WTC11 (cell line): ENCODE measurements at regions not wholly inside any gene's neighbourhood (a gene's known extent, or its start where the extent isn't known, plus 50 kb on each side); places are given as distances from the start of the nearest gene placed in this dataset.

Experiments used
- ATAC-seq: fragments of 200-7000 bp; cut with Tn5 transposase; 2 replicates; pipeline ENCODE4 v1.10.0; 2021; ENCODE audit warnings: mild to moderate bottlenecking, moderate library complexity
- CTCF ChIA-PET: fragments of 300-600 bp; sonication (Branson Sonifier 250); formaldehyde crosslinking; loops from one replicate; lab custom pipeline; 2021; ENCODE audit warnings: antibody characterized with exemption; lab: Charles Lee
- POLR2A ChIA-PET: fragments of 350-600 bp; sonication (Branson Sonifier 250); formaldehyde crosslinking; loops from one replicate; lab custom pipeline; 2021; ENCODE audit warnings: antibody characterized with exemption; lab: Charles Lee
- DNase-seq: peaks from one replicate; pipeline ENCODE4 v3.0.0; 2021; ENCODE audit warnings: low spot score
- H3K27ac Mint-ChIP-seq: 2 replicates; pipeline ENCODE4 v1.8.0; 2021; ENCODE audit warnings: mixed read lengths
- H3K27me3 Mint-ChIP-seq: 2 replicates; pipeline ENCODE4 v1.8.0; 2021; ENCODE audit warnings: low read depth, mild to moderate bottlenecking, moderate library complexity, mixed read lengths
- H3K36me3 Mint-ChIP-seq: 2 replicates; pipeline ENCODE4 v1.8.0; 2021; ENCODE audit warnings: mixed read lengths
- H3K4me1 Mint-ChIP-seq: 2 replicates; pipeline ENCODE4 v1.8.0; 2022; ENCODE audit warnings: mixed read lengths
- H3K4me3 Mint-ChIP-seq: 2 replicates; pipeline ENCODE4 v1.8.0; 2021; ENCODE audit warnings: mild to moderate bottlenecking, moderate library complexity, mixed read lengths
- H3K9me3 Mint-ChIP-seq: 2 replicates; pipeline ENCODE4 v1.8.0; 2021; ENCODE audit warnings: mixed read lengths
- ELF4 ChIP-seq: sonication (generic); formaldehyde crosslinking; IDR thresholded peaks from 2 replicates; pipeline ENCODE4 v1.8.1; 2022; ENCODE audit warnings: low read depth, mild to moderate bottlenecking, moderate library complexity, missing genetic modification reagents
- FOXP1 ChIP-seq: sonication (generic); formaldehyde crosslinking; IDR thresholded peaks from 2 replicates; pipeline ENCODE4 v1.8.0; 2022; ENCODE audit warnings: missing genetic modification reagents, mild to moderate bottlenecking, moderate library complexity, borderline replicate concordance
- KAT7 ChIP-seq: sonication (generic); formaldehyde crosslinking; IDR thresholded peaks from 2 replicates; pipeline ENCODE4 v1.8.1; 2023; ENCODE audit warnings: missing genetic modification reagents, mild to moderate bottlenecking, borderline replicate concordance
- NFYB ChIP-seq: sonication (generic); formaldehyde crosslinking; conservative IDR thresholded peaks from 2 replicates; pipeline ENCODE4 v1.8.0; 2022; ENCODE audit warnings: low read depth, missing genetic modification reagents
- NR2C2 ChIP-seq: sonication (generic); formaldehyde crosslinking; IDR thresholded peaks from 2 replicates; pipeline ENCODE4 v1.8.0; 2022; ENCODE audit warnings: mild to moderate bottlenecking, missing genetic modification reagents
- SMAD3 ChIP-seq: sonication (generic); formaldehyde crosslinking; IDR thresholded peaks from 2 replicates; pipeline ENCODE4 v1.8.0; 2022; ENCODE audit warnings: missing genetic modification reagents, mild to moderate bottlenecking, borderline replicate concordance
- SP1 ChIP-seq: sonication (generic); formaldehyde crosslinking; conservative IDR thresholded peaks from 2 replicates; pipeline ENCODE4 v1.8.1; 2022; ENCODE audit warnings: missing genetic modification reagents
- ZNF219 ChIP-seq: sonication (generic); formaldehyde crosslinking; IDR thresholded peaks from 2 replicates; pipeline ENCODE4 v1.8.0; 2023; ENCODE audit warnings: missing genetic modification reagents, mild to moderate bottlenecking, borderline replicate concordance
- ZNF317 ChIP-seq: sonication (generic); formaldehyde crosslinking; IDR thresholded peaks from 2 replicates; pipeline ENCODE4 v1.8.1; 2023; ENCODE audit warnings: low read depth, mild to moderate bottlenecking, moderate library complexity, missing genetic modification reagents, borderline replicate concordance
- TF ChIP-seq, protein P1 (sequence below): sonication (generic); formaldehyde crosslinking; IDR thresholded peaks from 2 replicates; pipeline ENCODE4 v1.8.1; 2023; ENCODE audit warnings: mild to moderate bottlenecking, missing genetic modification reagents
- TF ChIP-seq, protein P2 (sequence below): sonication (generic); formaldehyde crosslinking; IDR thresholded peaks from 2 replicates; pipeline ENCODE4 v1.8.1; 2022; ENCODE audit warnings: low read depth, missing genetic modification reagents, borderline replicate concordance
- TF ChIP-seq, protein P3 (sequence below): fragments of 250-450 bp; sonication (Bioruptor Pico); conservative IDR thresholded peaks from 2 replicates; pipeline ENCODE4 v1.9.0; 2021; ENCODE audit warnings: mild to moderate bottlenecking
- TF ChIP-seq, protein P4 (sequence below): sonication (generic); formaldehyde crosslinking; IDR thresholded peaks from 2 replicates; pipeline ENCODE4 v1.8.0; 2022; ENCODE audit warnings: missing genetic modification reagents
- TF ChIP-seq, protein P5 (sequence below): sonication (generic); formaldehyde crosslinking; IDR thresholded peaks from 2 replicates; pipeline ENCODE4 v1.8.1; 2022; ENCODE audit warnings: mild to moderate bottlenecking, moderate library complexity, missing genetic modification reagents
- TF ChIP-seq, protein P6 (sequence below): sonication (generic); formaldehyde crosslinking; IDR thresholded peaks from 2 replicates; pipeline ENCODE4 v1.8.0; 2022; ENCODE audit warnings: mild to moderate bottlenecking, missing genetic modification reagents
- TF ChIP-seq, protein P7 (sequence below): fragments of 250-450 bp; sonication (Bioruptor Pico); IDR thresholded peaks from 2 replicates; pipeline ENCODE4 v1.9.0; 2021; ENCODE audit warnings: moderate library complexity, mild to moderate bottlenecking, inconsistent platforms, borderline replicate concordance

DNA sequence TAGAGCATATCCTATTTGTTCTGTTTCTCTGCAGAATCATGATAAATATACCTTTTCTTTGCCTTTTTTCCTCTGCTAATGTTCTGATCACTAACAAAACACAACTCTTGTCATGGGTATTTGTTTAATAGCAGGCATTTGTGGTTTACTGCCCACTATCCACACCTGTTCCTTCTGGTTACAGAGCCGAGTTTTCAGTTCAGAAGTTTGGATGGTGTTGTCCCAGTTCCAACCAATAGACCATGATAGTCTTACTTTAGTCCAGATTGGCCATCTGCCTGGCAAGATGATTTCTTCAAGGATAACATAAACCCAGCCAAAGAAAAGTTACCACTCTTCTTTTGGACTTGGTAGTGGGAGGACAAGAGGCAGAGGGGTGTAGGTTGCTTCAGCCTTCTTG is 211.2 kb downstream of the TFAP2A start (continued):
- TF ChIP-seq, protein P1, sequence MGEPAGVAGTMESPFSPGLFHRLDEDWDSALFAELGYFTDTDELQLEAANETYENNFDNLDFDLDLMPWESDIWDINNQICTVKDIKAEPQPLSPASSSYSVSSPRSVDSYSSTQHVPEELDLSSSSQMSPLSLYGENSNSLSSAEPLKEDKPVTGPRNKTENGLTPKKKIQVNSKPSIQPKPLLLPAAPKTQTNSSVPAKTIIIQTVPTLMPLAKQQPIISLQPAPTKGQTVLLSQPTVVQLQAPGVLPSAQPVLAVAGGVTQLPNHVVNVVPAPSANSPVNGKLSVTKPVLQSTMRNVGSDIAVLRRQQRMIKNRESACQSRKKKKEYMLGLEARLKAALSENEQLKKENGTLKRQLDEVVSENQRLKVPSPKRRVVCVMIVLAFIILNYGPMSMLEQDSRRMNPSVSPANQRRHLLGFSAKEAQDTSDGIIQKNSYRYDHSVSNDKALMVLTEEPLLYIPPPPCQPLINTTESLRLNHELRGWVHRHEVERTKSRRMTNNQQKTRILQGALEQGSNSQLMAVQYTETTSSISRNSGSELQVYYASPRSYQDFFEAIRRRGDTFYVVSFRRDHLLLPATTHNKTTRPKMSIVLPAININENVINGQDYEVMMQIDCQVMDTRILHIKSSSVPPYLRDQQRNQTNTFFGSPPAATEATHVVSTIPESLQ: no peak
- no peak for TF ChIP-seq SP1
- no peak for TF ChIP-seq SMAD3 (CRISPR knock-in tag)
- no peak for TF ChIP-seq ZNF219
- no peak for TF ChIP-seq NR2C2
- no peak for TF ChIP-seq NFYB
- TF ChIP-seq ZNF317 (CRISPR knock-in tag): no peak
- TF ChIP-seq, protein P2, sequence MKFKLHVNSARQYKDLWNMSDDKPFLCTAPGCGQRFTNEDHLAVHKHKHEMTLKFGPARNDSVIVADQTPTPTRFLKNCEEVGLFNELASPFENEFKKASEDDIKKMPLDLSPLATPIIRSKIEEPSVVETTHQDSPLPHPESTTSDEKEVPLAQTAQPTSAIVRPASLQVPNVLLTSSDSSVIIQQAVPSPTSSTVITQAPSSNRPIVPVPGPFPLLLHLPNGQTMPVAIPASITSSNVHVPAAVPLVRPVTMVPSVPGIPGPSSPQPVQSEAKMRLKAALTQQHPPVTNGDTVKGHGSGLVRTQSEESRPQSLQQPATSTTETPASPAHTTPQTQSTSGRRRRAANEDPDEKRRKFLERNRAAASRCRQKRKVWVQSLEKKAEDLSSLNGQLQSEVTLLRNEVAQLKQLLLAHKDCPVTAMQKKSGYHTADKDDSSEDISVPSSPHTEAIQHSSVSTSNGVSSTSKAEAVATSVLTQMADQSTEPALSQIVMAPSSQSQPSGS: no peak

DNA sequence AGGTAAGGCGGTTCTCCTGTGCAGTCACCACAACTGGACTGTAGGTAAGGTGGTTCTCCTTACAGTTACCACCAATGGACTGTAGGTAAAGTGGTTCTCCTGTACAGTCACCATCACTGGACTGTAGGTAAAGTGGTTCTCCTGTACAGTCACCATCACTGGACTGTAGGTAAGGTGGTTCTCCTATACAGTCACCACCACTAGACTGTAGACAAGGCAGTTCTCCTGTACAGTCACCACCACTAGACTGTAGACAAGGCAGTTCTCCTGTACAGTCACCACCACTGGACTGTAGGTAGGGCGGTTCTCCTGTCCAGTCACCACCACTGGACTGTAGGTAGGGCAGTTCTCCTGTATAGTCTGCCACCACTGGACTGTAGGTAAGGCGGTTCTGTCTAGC is 212.3 kb downstream of the TFAP2A start:
- ChIA-PET CTCF (no interaction called here), POLR2A (no interaction called here)
- no peak for TF ChIP-seq ELF4 (CRISPR knock-in tag)
- TF ChIP-seq, protein P3, sequence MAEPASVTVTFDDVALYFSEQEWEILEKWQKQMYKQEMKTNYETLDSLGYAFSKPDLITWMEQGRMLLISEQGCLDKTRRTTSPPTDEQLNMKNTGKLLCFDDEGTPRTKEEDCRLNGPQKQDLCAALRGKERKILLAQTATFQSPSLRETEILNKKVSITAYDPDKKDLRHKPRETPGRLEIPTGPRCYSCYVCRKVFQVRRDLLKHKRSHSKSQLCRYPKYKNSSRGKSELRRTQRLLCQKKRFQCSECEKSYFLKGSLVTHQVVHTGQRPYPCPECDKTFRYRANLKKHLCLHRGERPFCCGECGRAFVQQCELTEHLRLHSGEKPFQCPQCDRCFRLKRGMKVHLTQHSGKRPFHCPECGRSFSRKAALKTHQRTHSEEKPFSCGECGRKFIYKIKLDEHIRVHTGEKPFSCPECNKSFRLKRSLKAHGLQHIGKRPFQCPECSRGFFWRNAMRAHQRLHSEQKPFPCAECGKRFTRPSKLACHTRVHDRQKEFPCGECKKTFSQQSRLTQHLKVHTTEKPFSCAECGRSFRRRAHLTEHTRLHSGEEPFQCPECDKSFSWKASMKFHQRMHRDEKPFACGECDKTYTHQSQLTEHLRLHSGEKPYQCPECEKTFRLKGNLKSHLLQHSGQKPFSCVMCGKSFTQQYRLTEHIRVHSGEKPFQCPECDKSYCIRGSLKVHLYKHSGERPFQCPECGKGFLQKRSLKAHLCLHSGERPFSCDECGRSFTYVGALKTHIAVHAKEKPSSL: no peak
- TF ChIP-seq, protein P4, sequence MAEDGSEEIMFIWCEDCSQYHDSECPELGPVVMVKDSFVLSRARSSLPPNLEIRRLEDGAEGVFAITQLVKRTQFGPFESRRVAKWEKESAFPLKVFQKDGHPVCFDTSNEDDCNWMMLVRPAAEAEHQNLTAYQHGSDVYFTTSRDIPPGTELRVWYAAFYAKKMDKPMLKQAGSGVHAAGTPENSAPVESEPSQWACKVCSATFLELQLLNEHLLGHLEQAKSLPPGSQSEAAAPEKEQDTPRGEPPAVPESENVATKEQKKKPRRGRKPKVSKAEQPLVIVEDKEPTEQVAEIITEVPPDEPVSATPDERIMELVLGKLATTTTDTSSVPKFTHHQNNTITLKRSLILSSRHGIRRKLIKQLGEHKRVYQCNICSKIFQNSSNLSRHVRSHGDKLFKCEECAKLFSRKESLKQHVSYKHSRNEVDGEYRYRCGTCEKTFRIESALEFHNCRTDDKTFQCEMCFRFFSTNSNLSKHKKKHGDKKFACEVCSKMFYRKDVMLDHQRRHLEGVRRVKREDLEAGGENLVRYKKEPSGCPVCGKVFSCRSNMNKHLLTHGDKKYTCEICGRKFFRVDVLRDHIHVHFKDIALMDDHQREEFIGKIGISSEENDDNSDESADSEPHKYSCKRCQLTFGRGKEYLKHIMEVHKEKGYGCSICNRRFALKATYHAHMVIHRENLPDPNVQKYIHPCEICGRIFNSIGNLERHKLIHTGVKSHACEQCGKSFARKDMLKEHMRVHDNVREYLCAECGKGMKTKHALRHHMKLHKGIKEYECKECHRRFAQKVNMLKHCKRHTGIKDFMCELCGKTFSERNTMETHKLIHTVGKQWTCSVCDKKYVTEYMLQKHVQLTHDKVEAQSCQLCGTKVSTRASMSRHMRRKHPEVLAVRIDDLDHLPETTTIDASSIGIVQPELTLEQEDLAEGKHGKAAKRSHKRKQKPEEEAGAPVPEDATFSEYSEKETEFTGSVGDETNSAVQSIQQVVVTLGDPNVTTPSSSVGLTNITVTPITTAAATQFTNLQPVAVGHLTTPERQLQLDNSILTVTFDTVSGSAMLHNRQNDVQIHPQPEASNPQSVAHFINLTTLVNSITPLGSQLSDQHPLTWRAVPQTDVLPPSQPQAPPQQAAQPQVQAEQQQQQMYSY (CRISPR knock-in tag): no peak
- TF ChIP-seq, protein P5, sequence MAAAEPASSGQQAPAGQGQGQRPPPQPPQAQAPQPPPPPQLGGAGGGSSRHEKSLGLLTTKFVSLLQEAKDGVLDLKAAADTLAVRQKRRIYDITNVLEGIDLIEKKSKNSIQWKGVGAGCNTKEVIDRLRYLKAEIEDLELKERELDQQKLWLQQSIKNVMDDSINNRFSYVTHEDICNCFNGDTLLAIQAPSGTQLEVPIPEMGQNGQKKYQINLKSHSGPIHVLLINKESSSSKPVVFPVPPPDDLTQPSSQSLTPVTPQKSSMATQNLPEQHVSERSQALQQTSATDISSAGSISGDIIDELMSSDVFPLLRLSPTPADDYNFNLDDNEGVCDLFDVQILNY (CRISPR knock-in tag): no peak
- TF ChIP-seq, protein P6, sequence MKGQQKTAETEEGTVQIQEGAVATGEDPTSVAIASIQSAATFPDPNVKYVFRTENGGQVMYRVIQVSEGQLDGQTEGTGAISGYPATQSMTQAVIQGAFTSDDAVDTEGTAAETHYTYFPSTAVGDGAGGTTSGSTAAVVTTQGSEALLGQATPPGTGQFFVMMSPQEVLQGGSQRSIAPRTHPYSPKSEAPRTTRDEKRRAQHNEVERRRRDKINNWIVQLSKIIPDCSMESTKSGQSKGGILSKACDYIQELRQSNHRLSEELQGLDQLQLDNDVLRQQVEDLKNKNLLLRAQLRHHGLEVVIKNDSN (CRISPR knock-in tag): no peak
- no peak for TF ChIP-seq KAT7 (CRISPR knock-in tag)
- TF ChIP-seq, protein P7, sequence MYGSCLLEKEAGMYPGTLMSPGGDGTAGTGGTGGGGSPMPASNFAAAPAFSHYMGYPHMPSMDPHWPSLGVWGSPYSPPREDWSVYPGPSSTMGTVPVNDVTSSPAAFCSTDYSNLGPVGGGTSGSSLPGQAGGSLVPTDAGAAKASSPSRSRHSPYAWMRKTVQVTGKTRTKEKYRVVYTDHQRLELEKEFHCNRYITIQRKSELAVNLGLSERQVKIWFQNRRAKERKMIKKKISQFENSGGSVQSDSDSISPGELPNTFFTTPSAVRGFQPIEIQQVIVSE (CRISPR knock-in tag): no peak
- no peak for TF ChIP-seq FOXP1
- Mint-ChIP-seq H3K36me3 (0 out of 2 replicates have a peak, but pooled peaks cover 5% of the 10 kb centered on the region), H3K4me3 (no peak overlapping the region), H3K27ac (no peak overlapping the region), H3K4me1 (peaks cover 4% of the 10 kb centered on the region; the same call in 1 of the 2 replicates), H3K9me3 (peaks cover 11% of the 10 kb centered on the region), H3K27me3 (no peaks in the 10 kb centered on the region)
- ATAC-seq: no peak
- DNase-seq: no peak
